Right lung (tissue), 2 donors: ENCODE measurements at regions not wholly inside any gene's neighbourhood (a gene's known extent, or its start where the extent isn't known, plus 50 kb on each side); places are given as distances from the start of the nearest gene placed in this dataset.
"Not testable (repeated sequence)": the region's sequence is repeated elsewhere in the genome, so short reads cannot be mapped to it uniquely, and the experiment has no call there.

ENCODE experiments used
- DNase-seq, 2 donors: peaks; one replicate each; pipeline ENCODE4 v3.0.0-alpha.2; 2013

DNA sequence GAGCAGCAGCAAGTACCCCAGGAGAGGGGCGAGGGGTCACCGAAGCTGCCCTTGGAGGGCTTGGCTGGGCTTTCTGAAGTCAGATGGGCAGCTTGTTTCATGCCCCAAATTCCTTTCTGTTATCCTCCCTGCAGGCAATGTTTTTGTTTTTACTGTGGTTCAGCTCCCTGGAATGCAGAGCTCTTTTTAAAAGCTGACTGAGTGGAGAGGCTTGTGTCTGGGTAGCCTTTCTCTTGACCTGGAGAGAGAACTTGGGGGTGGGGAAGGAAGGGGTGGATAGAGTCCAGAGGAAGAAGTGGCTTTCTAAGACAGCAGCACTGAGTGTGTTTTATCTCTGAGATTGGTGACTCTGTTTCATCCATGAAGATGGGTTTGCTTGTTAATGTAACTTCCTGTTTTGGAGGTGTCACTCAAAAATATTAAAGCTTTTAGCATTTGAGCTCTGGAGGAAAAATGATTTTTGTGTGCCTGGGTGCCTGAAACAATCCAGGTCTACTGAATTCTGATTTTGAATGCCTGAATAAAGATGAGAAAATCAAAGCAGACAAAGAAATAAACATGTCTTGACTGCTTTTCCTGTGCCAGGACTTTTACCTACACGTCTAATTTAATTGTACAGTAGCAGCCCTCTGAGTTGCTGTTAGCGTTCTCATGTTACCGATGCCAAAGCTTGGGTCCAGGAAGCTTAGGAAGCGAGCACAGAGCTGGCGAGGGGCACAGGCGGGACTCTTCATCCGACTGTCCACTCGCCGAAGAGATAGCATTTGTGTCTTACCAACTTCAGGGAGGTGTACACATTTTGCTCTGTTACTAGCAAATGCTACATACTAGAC lies 78.2 kb upstream of the EEF1E1 start:
- no peak for DNase-seq

DNA sequence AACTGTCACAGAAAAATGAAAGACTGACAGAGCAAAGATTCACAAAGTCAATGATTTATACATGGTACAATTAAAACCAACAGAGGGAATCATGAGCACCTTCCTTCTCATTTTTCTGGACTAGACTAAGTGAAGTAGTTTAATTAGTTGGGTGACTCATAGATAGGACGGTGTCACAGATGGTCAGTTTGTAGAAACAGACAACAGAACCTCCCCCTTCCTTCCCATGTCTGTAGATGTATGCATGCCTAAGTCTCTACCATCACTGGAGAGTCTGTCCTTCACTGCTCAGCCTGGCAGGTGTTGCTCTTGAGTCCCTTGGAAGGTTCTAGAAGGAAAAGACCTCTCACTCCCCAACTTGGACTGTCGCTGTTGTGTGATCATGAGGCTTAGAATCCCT lies 75.4 kb upstream of the EEF1E1 start:
- no peak for DNase-seq

GRCh38 chr6:8175046-8175777 lies 72.9 kb upstream of the EEF1E1 start:
- no peak for DNase-seq

- DNase-seq: no peak
These were observed 72.2 kb upstream of the EEF1E1 start for GRCh38 chr6:8174571-8174970.

DNA sequence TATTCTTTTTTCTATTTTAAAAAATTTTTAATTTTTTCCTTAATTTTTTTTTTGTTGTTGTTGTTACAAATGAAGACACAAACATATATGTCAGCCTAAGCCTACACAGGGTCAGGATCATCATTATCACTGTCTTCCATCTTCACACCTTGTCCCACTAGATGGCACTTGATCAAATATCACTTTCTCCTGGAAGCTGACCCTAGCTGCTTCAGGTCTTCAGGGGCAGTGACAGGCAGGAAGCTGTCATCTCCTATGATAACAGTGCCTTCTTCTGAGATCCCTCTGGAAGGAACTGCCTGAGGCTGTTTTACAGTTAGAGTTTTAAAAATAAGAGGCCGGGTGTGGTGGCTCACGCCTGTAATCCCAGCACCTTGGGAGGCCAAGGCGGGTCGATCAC lies 70.2 kb upstream of the EEF1E1 start:
- DNase-seq: no peak

- DNase-seq: no peak
These were observed 68.4 kb upstream of the EEF1E1 start for GRCh38 chr6:8170754-8171153.

- no peak for DNase-seq
These were observed 67.9 kb upstream of the EEF1E1 start for GRCh38 chr6:8170245-8170644.

DNA sequence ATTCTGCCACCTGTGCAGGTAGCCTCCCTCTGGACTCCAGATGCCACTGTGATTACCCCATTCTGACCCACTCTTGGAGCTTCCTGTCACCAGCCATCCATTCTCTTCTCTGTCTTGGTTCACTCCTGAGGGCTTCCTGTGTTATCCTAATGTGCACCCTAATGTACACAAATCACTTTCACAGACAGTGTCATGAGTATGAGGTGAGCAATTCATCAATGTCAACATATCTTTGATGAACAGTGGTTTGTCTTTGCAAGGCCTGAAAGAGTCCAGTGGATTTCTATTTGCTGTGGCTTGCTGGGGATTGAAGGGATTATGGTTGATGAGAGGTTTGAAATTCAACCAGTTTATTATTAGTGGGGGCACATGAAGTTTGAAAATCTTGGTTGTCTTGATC lies 63.8 kb upstream of the EEF1E1 start:
- no peak for DNase-seq

DNA sequence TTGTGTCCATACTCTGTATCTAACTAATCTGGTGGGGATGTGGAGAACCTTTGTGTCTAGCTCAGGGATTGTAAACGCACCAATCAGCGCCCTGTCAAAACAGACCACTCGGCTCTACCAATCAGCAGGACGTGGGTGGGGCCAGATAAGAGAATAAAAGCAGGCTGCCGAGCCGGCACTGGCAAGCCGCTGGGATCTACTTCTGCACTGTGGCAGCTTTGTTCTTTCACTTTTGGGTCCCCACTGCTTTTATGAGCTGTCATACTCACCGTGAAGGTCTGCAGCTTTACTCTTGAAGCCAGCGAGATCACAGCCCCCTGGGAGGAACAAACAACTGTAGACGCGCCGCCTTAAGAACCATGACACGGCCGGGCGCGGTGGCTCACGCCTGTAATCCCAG lies 62.7 kb upstream of the EEF1E1 start:
- not testable (repeated sequence) for DNase-seq

- not testable (repeated sequence) for DNase-seq
These were observed 61.9 kb upstream of the EEF1E1 start for GRCh38 chr6:8164281-8164680.

GRCh38 chr6:8159966-8160365 lies 57.6 kb upstream of the EEF1E1 start:
- DNase-seq: no peak

DNA sequence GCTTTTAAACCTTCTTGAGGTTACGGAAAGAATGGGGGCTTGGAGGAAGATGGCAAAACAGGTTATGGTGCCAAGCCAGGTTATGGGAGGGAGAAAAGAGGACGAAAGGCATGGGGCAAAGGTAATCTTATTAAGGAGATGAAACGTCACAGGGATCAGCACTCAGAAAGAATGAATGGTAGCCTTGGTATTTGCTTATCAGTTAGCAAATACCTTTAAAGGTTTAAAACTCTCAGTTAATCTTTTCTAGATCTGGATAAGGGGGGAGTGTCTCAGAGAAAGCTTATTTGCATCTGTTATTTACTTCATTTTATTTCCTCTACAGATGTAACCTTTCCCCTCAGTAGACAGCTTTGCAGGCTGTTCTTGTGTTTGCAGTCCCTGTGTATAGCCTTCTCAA lies 55.5 kb upstream of the EEF1E1 start:
- no peak for DNase-seq

- no peak for DNase-seq
These were observed 53.1 kb upstream of the EEF1E1 start for GRCh38 chr6:8155259-8156012.
